ENCODE measurements at regions not wholly inside any gene's neighbourhood (a gene's known extent, or its start where the extent isn't known, plus 50 kb on each side); places are given as distances from the start of the nearest gene placed in this dataset.

DNA sequence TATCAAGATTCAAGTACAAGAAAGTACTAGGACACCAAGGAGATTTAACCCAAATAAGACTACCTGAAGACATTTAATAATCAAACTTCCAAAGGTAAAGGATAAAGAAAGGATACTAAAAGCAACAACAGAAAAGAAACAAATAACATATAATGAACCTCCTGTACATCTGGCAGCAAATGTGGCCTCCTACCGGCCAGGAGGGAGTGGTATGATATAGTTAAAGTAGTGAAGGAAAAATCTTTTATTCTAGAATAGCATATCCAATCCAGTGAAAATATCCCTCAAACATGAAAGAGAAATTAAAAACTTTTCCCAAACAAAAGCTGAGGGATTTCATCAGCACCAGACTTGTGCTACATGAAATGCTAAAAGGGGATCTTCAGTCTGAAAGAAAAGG lies 104.7 kb upstream of the GUCY1A2 start:
- Mint-ChIP-seq H3K4me3 (no peak overlapping the region), H3K27ac (no peak overlapping the region), H3K9me3 (ENCODE audit: insufficient read depth) (no peaks in the 10 kb centered on the region), H3K4me1 (ENCODE audit: low read depth) (no peaks in the 10 kb centered on the region), H3K27me3 (ENCODE audit: low read depth) (no peaks in the 10 kb centered on the region), H3K36me3 (ENCODE audit: low read depth) (no peaks in the 10 kb centered on the region)
- DNase-seq (no peak), ATAC-seq (no peak)
- ChIA-PET POLR2A (no interaction called here), CTCF (no interaction called here)

DNA sequence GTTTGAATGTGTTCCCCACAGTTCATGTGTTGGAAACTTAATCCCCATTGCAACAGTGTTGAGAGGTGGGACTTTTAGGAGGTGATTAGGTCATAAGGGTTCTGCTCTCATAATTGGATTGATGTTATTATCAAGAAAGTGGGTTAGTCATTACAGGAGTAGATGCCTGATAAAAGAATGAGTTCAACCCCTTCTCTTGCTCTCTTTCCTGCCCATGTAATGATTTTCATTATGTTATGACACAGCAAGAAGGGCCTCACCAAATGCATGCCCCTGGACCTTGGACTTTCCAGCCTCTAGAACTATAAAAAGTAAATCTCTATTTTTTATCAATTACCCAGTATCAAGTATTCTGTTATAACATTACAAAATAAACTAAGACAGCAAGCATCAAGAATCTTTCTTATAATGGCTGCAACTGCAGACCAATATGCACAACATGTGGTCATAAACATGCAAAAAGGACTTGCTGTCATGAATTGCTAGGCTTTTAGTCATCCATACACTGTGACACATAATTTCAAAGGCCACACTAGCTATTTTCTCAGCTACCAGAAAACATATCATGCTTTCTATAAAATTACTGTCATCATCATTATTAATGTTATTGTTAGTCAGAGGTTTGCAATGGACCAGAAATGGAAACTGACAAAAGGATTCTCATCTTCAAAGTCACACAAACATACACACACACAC lies 99.9 kb upstream of the GUCY1A2 start:
- Mint-ChIP-seq H3K4me1 (ENCODE audit: low read depth) (no peaks in the 10 kb centered on the region), H3K36me3 (ENCODE audit: low read depth) (no peaks in the 10 kb centered on the region), H3K27ac (no peak overlapping the region), H3K4me3 (no peak overlapping the region), H3K9me3 (ENCODE audit: insufficient read depth) (no peaks in the 10 kb centered on the region), H3K27me3 (ENCODE audit: low read depth) (no peaks in the 10 kb centered on the region)
- no peak for ATAC-seq
- CTCF ChIA-PET = no interaction called here
- POLR2A ChIA-PET = no interaction called here
- DNase-seq = no peak

DNA sequence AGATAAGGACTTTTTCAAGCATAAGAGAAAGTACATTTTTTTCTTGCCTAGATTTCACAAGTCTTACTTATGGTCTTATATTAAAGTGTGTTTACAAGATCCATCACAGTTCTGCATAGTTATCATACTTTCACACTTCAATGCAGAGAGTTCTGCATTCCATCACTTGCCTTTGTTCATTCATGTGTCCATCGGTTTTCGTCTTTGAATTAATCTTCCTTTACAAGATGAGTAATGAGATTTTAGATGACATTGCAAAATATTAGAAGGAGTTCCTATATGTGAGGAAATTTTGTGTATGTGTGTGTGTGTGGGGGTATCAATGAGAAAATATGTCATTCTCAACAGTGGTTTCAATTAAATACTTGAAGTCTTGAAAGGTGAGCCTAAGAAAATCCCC lies 98.1 kb upstream of the GUCY1A2 start:
- Mint-ChIP-seq H3K27me3 (ENCODE audit: low read depth) (no peaks in the 10 kb centered on the region), H3K4me1 (ENCODE audit: low read depth) (no peaks in the 10 kb centered on the region), H3K36me3 (ENCODE audit: low read depth) (no peaks in the 10 kb centered on the region), H3K4me3 (no peak overlapping the region), H3K27ac (no peak overlapping the region), H3K9me3 (ENCODE audit: insufficient read depth) (no peaks in the 10 kb centered on the region)
- no peak for ATAC-seq
- ChIA-PET CTCF (no interaction called here), POLR2A (no interaction called here)
- DNase-seq = no peak

DNA sequence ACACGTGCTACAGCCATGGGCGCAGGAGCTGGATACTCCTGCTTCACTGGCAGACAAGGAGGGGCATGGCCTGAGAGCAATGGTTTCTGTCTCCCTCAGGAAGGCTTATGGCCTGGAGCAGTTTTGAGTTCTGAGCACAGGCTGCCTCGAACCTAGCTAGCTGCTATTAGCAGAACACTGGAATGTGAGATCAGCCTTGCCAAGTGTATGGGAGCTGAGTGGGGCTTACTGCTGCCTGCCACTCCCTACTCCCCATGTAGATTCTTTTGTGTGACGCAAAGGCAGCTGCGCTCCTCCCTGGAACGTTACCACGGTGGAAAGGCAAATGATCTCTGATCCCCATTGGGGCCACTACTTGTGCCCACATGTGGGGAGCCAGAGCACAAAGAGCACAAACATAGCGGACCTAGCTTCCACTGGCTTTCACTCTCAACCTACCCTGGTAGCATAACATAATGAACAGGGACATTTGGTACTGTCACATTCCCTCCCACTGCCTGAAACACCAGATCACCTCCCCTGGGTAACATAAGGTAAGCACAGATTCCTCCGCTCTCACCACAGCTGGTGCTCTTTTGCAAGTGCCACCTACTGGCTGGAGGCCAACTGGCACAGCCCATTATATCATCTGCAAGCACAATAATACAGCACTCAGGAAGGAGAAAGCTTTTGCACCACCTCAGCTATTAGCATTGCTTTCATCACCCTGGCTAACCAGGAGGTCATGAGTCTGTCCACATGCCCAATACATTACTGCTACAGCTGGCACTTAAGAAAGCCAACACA lies 84.6 kb upstream of the GUCY1A2 start:
- Mint-ChIP-seq H3K36me3 (ENCODE audit: low read depth) (no peaks in the 10 kb centered on the region), H3K4me3 (no peak overlapping the region), H3K27me3 (ENCODE audit: low read depth) (no peaks in the 10 kb centered on the region), H3K9me3 (ENCODE audit: insufficient read depth) (peaks cover 18% of the 10 kb centered on the region), H3K27ac (no peak overlapping the region), H3K4me1 (ENCODE audit: low read depth) (no peaks in the 10 kb centered on the region)
- ATAC-seq (no peak), DNase-seq (no peak)
- CTCF ChIA-PET = no interaction called here
- POLR2A ChIA-PET = interaction anchor here (0.6 kb wide), 1 partner anchor 21 kb away, joined by 5 read pairs; no protein-coding TSS in a partner anchor

DNA sequence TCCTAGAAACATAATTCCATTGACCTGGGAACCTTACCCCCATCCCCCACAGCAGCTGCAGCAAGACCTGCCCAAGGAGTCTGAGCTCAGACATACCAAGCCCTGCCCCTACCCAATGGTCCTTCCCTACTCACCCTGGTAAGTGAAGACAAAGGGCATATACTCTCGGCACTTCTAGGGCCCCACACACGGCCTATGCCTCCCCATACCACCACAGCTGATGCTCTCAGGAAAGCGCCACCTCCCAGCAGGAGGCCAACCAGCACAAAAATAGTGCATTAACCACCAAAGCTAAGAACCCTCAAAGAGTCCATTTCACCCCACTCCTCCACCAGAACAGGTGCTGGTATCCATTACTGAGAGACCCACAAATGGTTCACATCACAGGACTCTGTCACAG lies 74.4 kb upstream of the GUCY1A2 start:
- Mint-ChIP-seq H3K9me3 (ENCODE audit: insufficient read depth) (peaks cover 39% of the 10 kb centered on the region), H3K27me3 (ENCODE audit: low read depth) (no peaks in the 10 kb centered on the region), H3K4me3 (no peak overlapping the region), H3K4me1 (ENCODE audit: low read depth) (no peaks in the 10 kb centered on the region), H3K27ac (no peak overlapping the region), H3K36me3 (ENCODE audit: low read depth) (no peaks in the 10 kb centered on the region)
- POLR2A ChIA-PET = no interaction called here
- ATAC-seq (no peak), DNase-seq (no peak)
- CTCF ChIA-PET = no interaction called here

DNA sequence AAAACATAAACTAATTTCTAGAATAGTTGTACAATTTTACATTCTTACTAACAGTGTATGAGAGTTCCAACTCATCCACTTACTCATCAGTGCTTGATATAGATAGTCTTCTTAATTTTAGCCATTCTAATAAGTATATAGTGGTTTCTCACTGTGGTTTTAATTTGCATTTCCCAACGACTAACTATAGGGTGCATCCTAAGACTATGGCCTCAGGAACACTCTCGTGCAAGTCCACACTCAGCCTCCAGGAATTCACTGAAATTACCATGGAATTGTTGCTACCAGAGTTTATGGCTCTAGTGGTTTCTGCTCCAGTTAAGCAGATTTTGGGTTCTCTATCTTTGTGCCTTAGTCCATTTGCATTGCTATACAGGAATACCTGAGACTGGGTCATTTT lies 60.1 kb upstream of the GUCY1A2 start:
- POLR2A ChIA-PET = no interaction called here
- DNase-seq (no peak), ATAC-seq (no peak)
- Mint-ChIP-seq H3K9me3 (ENCODE audit: insufficient read depth) (peaks cover 15% of the 10 kb centered on the region), H3K27ac (no peak overlapping the region), H3K4me1 (ENCODE audit: low read depth) (no peaks in the 10 kb centered on the region), H3K36me3 (ENCODE audit: low read depth) (no peaks in the 10 kb centered on the region), H3K4me3 (no peak overlapping the region), H3K27me3 (ENCODE audit: low read depth) (no peaks in the 10 kb centered on the region)
- CTCF ChIA-PET = no interaction called here

DNA sequence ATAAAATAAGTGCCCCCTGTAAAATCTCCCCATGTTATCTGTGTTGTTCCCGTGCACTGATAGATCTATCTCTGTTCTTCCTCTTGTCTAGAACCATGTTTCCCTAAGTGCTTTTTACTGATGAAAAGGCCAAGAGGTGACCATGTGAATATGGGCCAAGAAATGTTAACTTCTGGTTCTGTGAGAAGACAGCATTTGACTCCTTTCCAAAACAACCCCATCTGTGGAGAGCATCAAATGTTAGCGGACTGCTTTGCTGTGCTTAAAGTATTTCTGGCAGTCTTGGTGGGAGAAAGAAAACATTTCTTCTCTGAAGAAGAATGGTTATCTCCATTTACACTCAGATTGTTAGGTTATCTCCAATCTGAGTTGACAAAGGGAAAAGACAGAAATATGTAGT lies 58.6 kb upstream of the GUCY1A2 start:
- POLR2A ChIA-PET = no interaction called here
- H3K4me3 Mint-ChIP-seq = no peak overlapping the region
- no peaks in the 10 kb centered on the region for H3K36me3 Mint-ChIP-seq (ENCODE audit: low read depth)
- H3K9me3 Mint-ChIP-seq (ENCODE audit: insufficient read depth) = peaks cover 5% of the 10 kb centered on the region
- CTCF ChIA-PET = no interaction called here
- ATAC-seq = no peak
- H3K27ac Mint-ChIP-seq = no peak overlapping the region
- no peaks in the 10 kb centered on the region for H3K4me1 Mint-ChIP-seq (ENCODE audit: low read depth)
- no peak for DNase-seq
- H3K27me3 Mint-ChIP-seq (ENCODE audit: low read depth) = no peaks in the 10 kb centered on the region

DNA sequence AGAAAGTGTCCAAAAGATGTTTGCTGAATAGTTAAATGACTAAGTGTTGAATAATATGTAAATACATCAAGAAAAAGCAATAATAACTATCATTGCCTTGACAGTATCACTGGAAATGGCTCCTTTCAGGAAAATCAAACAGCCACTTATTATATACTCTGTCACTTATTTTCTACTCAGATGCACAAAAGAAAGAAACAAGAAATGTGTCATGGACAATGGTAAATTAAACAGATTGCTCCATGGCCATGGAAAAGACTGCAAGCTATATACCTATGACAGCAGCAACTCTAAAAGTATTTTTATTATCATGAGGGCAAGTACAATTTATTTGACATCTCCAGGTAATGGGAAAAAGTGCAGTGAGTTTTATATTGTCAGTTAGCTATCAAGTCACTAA lies 52.9 kb upstream of the GUCY1A2 start:
- ChIA-PET CTCF (no interaction called here), POLR2A (no interaction called here)
- Mint-ChIP-seq H3K9me3 (ENCODE audit: insufficient read depth) (peaks cover 5% of the 10 kb centered on the region), H3K27me3 (ENCODE audit: low read depth) (no peaks in the 10 kb centered on the region), H3K36me3 (ENCODE audit: low read depth) (no peaks in the 10 kb centered on the region), H3K4me1 (ENCODE audit: low read depth) (no peaks in the 10 kb centered on the region), H3K27ac (no peak overlapping the region), H3K4me3 (no peak overlapping the region)
- ATAC-seq (no peak), DNase-seq (no peak)

Measured in activated CD8-positive, alpha-beta T cell treated with anti-CD3 and anti-CD28 coated beads, Interleukin-2, amount 10 ng/mL, durations not matched to agents 7 days and 5 days (primary cell).